ENCODE measurements at regions not wholly inside any gene's neighbourhood (a gene's known extent, or its start where the extent isn't known, plus 50 kb on each side); places are given as distances from the start of the nearest gene placed in this dataset.
A peak's percentile ranks its signal among the peaks of the same experiment; 100 is the strongest.

DNA sequence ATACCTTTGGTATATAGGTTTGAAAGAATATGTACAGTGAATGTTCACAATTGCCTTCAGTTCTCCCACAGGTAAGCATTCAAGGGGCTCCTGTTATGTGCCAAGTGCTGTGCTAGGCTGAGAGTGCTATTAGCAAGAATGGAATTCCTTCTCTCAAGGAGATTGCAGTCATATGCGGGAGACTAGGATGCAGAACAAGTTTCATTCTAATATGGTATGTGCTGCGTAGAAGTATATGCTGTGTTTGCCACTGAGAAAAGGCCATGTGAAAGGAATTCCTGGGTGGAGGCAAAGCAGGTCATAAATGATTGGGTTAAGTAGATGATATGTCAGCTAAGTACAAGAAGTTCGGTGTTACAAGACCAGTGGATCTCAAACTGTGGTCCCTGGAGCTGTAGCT is 303.0 kb downstream of the GPATCH2 start:
- no peak for DNase-seq (ENCODE audit: low read depth)
- in situ Hi-C loops (cut with HindIII; ENCODE audit: low pct_unique_long_range_greater_than_20kb, low sequenced_read_pairs), result no loop called here

GRCh38 chr1:217322834-217323233 is 308.1 kb downstream of the GPATCH2 start:
- DNase-seq (ENCODE audit: low read depth), result no peak
- in situ Hi-C loops (cut with HindIII; ENCODE audit: low pct_unique_long_range_greater_than_20kb, low sequenced_read_pairs), result no loop called here

DNA sequence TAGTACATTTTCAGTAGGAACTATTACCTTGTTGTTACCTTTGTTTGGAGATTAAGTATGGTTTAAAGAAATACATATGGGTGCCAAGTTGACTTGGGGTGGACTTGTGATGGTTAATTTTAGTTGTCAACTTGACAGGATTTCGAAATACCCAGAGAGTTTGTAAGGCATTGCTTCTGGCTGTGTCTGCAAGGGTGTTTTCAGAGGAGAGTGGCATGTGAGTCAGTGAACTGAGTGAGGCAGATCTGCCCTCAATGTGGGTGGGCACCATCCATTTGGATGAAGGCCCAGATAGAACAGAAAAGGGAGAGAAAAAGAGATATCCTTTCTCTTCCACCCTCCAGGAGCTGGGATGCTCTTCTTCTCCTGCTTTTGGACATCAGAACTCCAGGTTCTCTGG is 315.5 kb downstream of the GPATCH2 start:
- in situ Hi-C loops (cut with HindIII; ENCODE audit: low pct_unique_long_range_greater_than_20kb, low sequenced_read_pairs), result no loop called here
- DNase-seq (ENCODE audit: low read depth), result no peak

GRCh38 chr1:217313096-217313495 is 317.8 kb downstream of the GPATCH2 start:
- no peak for DNase-seq (ENCODE audit: low read depth)
- in situ Hi-C loops (cut with HindIII; ENCODE audit: low pct_unique_long_range_greater_than_20kb, low sequenced_read_pairs), result no loop called here

DNA sequence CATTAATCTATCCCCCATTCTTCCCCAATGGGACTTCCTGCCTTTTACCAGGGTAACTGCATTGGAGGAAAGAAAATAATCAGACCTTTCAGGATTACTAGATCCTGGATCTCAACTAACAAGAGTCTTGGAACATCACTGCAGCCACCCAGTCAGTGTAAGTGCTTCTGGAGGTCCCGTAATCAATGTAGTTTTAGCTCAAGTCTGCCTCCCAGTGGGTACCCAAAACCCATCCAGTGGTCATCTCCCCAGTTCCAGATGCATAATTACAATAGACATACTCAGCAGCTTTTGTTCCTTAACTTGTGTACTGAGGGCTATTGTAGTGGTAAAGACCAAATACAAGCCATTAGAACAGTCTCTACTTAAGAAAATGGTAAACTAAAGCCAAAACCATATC is 319.1 kb downstream of the GPATCH2 start:
- no peak for DNase-seq (ENCODE audit: low read depth)
- in situ Hi-C loops (cut with HindIII; ENCODE audit: low pct_unique_long_range_greater_than_20kb, low sequenced_read_pairs), result no loop called here

- in situ Hi-C loops (cut with HindIII; ENCODE audit: low pct_unique_long_range_greater_than_20kb, low sequenced_read_pairs), result no loop called here
Observed at GRCh38 chr1:217311269-217311668, 319.6 kb downstream of the GPATCH2 start.

GRCh38 chr1:217281332-217281731 is 349.6 kb downstream of the GPATCH2 start:
- in situ Hi-C loops (cut with HindIII; ENCODE audit: low pct_unique_long_range_greater_than_20kb, low sequenced_read_pairs), result no loop called here
- DNase-seq (ENCODE audit: low read depth), result no peak

More at GRCh38 chr1:217311269-217311668, 319.6 kb downstream of the GPATCH2 start:
- DNase-seq (ENCODE audit: low read depth), result no peak

DNA sequence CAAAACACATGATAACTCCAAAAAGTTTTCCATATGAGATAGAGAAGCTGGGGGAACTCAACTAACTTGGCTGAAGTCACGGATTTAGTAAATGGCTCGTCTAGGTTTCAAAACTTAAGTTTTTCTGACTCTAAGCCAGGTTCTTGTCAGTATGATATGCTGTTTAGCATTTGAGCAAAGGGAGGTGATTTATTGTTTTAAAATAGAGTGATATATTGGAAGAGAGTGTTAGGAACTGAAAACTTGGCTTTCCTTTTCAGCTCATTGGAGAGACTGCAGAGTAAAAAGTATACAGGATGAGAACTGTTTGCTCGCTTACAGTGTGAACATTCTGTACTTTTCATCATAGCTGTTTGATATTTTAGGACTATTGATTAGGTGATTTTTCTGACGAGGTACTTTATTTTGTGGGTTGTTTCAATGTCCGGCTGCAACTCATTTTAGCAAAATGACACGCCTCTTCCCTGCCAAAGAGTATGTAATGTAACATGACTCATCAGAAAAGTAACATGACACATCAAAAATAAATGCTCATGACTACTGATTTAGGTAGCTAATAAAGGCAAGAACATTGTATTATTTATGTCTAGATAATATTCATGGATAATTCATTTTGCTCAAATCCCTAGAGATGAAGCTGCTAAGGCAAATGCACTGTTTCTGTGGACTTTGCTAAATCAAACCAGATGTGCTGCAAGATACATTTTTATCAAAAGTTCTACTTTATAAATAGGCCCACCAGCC is 355.1 kb downstream of the GPATCH2 start:
- in situ Hi-C loops (cut with HindIII; ENCODE audit: low pct_unique_long_range_greater_than_20kb, low sequenced_read_pairs), result no loop called here
- peak; percentile 6 for DNase-seq (ENCODE audit: low read depth)

- no peak for DNase-seq (ENCODE audit: low read depth)
- in situ Hi-C loops (cut with HindIII; ENCODE audit: low pct_unique_long_range_greater_than_20kb, low sequenced_read_pairs), result no loop called here
Observed at GRCh38 chr1:217274927-217275654, 355.8 kb downstream of the GPATCH2 start.

GRCh38 chr1:217274416-217274815 is 356.5 kb downstream of the GPATCH2 start:
- in situ Hi-C loops (cut with HindIII; ENCODE audit: low pct_unique_long_range_greater_than_20kb, low sequenced_read_pairs), result no loop called here
- no peak for DNase-seq (ENCODE audit: low read depth)

GRCh38 chr1:217273866-217274265 is 357.0 kb downstream of the GPATCH2 start:
- no peak for DNase-seq (ENCODE audit: low read depth)
- in situ Hi-C loops (cut with HindIII; ENCODE audit: low pct_unique_long_range_greater_than_20kb, low sequenced_read_pairs), result no loop called here

GRCh38 chr1:217272385-217272784 is 358.5 kb downstream of the GPATCH2 start:
- in situ Hi-C loops (cut with HindIII; ENCODE audit: low pct_unique_long_range_greater_than_20kb, low sequenced_read_pairs), result no loop called here
- no peak for DNase-seq (ENCODE audit: low read depth)

- in situ Hi-C loops (cut with HindIII; ENCODE audit: low pct_unique_long_range_greater_than_20kb, low sequenced_read_pairs), result no loop called here
- DNase-seq (ENCODE audit: low read depth), result no peak
Observed at GRCh38 chr1:217270101-217270500, 360.8 kb downstream of the GPATCH2 start.

DNA sequence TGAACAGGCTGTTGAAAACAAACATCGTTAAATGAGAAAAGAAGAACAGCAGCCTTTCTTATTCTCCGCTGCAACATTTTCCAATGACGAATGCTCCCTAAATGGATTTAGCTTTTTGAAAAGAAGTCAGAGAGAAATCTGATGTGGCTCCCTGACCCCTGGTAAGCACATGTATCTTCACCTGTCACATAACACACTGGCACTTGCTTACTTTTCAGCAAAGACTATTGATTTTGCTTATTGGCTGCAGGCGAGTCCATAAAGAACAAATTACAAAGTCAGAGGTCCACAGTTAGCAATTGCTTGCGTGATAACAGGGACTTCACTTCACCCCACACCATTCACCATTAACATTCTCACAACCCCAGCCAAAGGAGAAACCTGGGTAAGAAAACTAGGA is 362.8 kb downstream of the GPATCH2 start:
- in situ Hi-C loops (cut with HindIII; ENCODE audit: low pct_unique_long_range_greater_than_20kb, low sequenced_read_pairs), result no loop called here
- no peak for DNase-seq (ENCODE audit: low read depth)

- DNase-seq (ENCODE audit: low read depth), result peak; percentile 15
- in situ Hi-C loops (cut with HindIII; ENCODE audit: low pct_unique_long_range_greater_than_20kb, low sequenced_read_pairs), result no loop called here
Observed at GRCh38 chr1:217261636-217262035, 369.3 kb downstream of the GPATCH2 start.

GRCh38 chr1:217260676-217261075 is 370.2 kb downstream of the GPATCH2 start:
- in situ Hi-C loops (cut with HindIII; ENCODE audit: low pct_unique_long_range_greater_than_20kb, low sequenced_read_pairs), result no loop called here
- no peak for DNase-seq (ENCODE audit: low read depth)

GRCh38 chr1:217253985-217254384 is 376.9 kb downstream of the GPATCH2 start:
- DNase-seq (ENCODE audit: low read depth), result no peak

DNA sequence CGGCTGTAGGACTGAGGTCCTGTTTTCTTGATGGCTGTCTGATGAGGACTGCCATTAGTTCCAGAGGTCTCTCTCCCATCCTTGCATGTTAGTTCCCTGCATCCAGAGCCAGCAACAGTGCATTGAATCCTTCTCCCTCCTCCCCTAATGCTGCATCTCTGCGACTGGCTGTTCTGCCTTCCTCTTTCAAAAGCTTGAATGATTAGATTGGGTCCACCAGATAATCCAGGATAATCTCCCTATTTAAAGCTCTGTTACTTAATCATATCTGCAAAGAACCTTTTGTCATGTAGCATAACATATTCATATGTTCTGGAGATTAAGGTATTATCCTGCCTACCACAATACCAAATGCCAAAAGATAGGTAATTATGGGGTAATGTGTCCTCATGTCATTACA is 377.5 kb downstream of the GPATCH2 start:
- in situ Hi-C loops (cut with HindIII; ENCODE audit: low pct_unique_long_range_greater_than_20kb, low sequenced_read_pairs), result no loop called here
- no peak for DNase-seq (ENCODE audit: low read depth)

More at GRCh38 chr1:217253985-217254384, 376.9 kb downstream of the GPATCH2 start:
- in situ Hi-C loops (cut with HindIII; ENCODE audit: low pct_unique_long_range_greater_than_20kb, low sequenced_read_pairs), result no loop called here

- no peak for DNase-seq (ENCODE audit: low read depth)
- in situ Hi-C loops (cut with HindIII; ENCODE audit: low pct_unique_long_range_greater_than_20kb, low sequenced_read_pairs), result no loop called here
Observed at GRCh38 chr1:217251121-217251520, 379.8 kb downstream of the GPATCH2 start.

- in situ Hi-C loops (cut with HindIII; ENCODE audit: low pct_unique_long_range_greater_than_20kb, low sequenced_read_pairs), result no loop called here
- DNase-seq (ENCODE audit: low read depth), result no peak
Observed at GRCh38 chr1:217249857-217250256, 381.0 kb downstream of the GPATCH2 start.

Data from Caki2 (cell line).